Panc1 (cell line): ENCODE measurements at regions not wholly inside any gene's neighbourhood (a gene's known extent, or its start where the extent isn't known, plus 50 kb on each side); places are given as distances from the start of the nearest gene placed in this dataset.

Experiments used
- ATAC-seq: fragments of 200-7000 bp; cut with Tn5 transposase; 2 replicates; pipeline ENCODE4 v1.9.1; 2020; ENCODE audit warnings: mild to moderate bottlenecking, moderate library complexity
- BruUV-seq: library from RNA; stranded (reverse); fragments of 400-500 nt; replicated peaks from 2 replicates; lab custom pipeline; 2021; lab: Mats Ljungman, UMichigan
- CTCF ChIA-PET: fragments of 300-600 bp; sonication (Branson Sonifier 250); formaldehyde crosslinking; loops from one replicate; lab custom pipeline; 2022; ENCODE audit warnings: antibody characterized with exemption; lab: Charles Lee
- POLR2A ChIA-PET: fragments of 300-600 bp; sonication (Branson Sonifier 250); formaldehyde crosslinking; loops from one replicate; lab custom pipeline; 2022; ENCODE audit warnings: antibody characterized with exemption; lab: Charles Lee
- DNase-seq: peaks from one replicate; pipeline ENCODE4 v3.0.0-alpha.2; 2010; ENCODE audit warnings: low read depth, low spot score
- H3K27ac ChIP-seq: 2 replicates; pipeline ENCODE4 v1.5.1; 2011; ENCODE audit warnings: mild to moderate bottlenecking, low read length, inconsistent platforms
- H3K27me3 ChIP-seq: fragments of 200-500 bp; sonication (Bioruptor generic); 2 replicates; pipeline ENCODE4 v1.6.0; 2014; ENCODE audit warnings: low read length, inconsistent platforms; ENCODE audit not compliant: control insufficient read depth, insufficient read depth
- H3K36me3 ChIP-seq: fragments of 200-500 bp; sonication (Bioruptor generic); 2 replicates; pipeline ENCODE4 v1.5.1; 2014; ENCODE audit warnings: inconsistent platforms, mild to moderate bottlenecking, low read length, moderate library complexity; ENCODE audit not compliant: control insufficient read depth, insufficient read depth
- H3K4me1 ChIP-seq: 2 replicates; pipeline ENCODE4 v1.5.1; 2011; ENCODE audit warnings: inconsistent platforms, mild to moderate bottlenecking, low read length, moderate library complexity; ENCODE audit not compliant: control insufficient read depth, insufficient read depth
- H3K4me3 ChIP-seq, 2 experiments: 2 replicates each; pipeline ENCODE4 v1.5.1; 2011 to 2012; ENCODE audit warnings: low read depth in 2 of 2, low read length in 2 of 2, mild to moderate bottlenecking in 2 of 2, inconsistent platforms in 1 of 2, moderate library complexity in 1 of 2
- H3K9me3 ChIP-seq: fragments of 200-500 bp; sonication (Bioruptor generic); 2 replicates; pipeline ENCODE4 v1.5.1; 2014; ENCODE audit warnings: low read depth, mild to moderate bottlenecking, inconsistent platforms, low read length, moderate library complexity; ENCODE audit not compliant: control insufficient read depth, insufficient read depth
- POLR2AphosphoS5 ChIP-seq: IDR thresholded peaks from 2 replicates; pipeline ENCODE4 v1.6.1; 2012; ENCODE audit warnings: mild to moderate bottlenecking, low read depth, low read length, moderate library complexity
- SIN3A ChIP-seq: IDR thresholded peaks from 2 replicates; pipeline ENCODE4 v1.6.1; 2012; ENCODE audit warnings: low read depth, mild to moderate bottlenecking, low read length, moderate library complexity, borderline replicate concordance; ENCODE audit not compliant: insufficient read depth
- TCF7L2 ChIP-seq: IDR thresholded peaks from 2 replicates; pipeline ENCODE4 v1.6.1; 2011; ENCODE audit warnings: mild to moderate bottlenecking, low read depth, low read length, inconsistent platforms
- in situ Hi-C: cut with HindIII; loops from 2 replicates; pipeline ENCODE4 v1.10.0; 2016; ENCODE audit warnings: low sequenced_read_pairs, low pct_unique_long_range_greater_than_20kb
- intact Hi-C: fragments of 100-400 bp; cut with micrococcal nuclease; formaldehyde crosslinking; loops from one replicate; pipeline ENCODE4 v1.10.0; 2022; ENCODE audit not compliant: unreplicated experiment
- TF ChIP-seq, protein P1 (sequence below): fragments of 450-650 bp; IDR thresholded peaks from 2 replicates; pipeline ENCODE4 v1.5.1; 2017; ENCODE audit warnings: mild to moderate bottlenecking
- TF ChIP-seq, protein P2 (sequence below), 2 experiments: IDR thresholded peaks; 2 replicates each; pipeline ENCODE4 v1.6.1; 2011 to 2012; ENCODE audit warnings: low read depth in 2 of 2, control low read depth in 1 of 2, low read length in 1 of 2, mild to moderate bottlenecking in 1 of 2, moderate library complexity in 1 of 2; ENCODE audit not compliant: insufficient read depth in 1 of 2

DNA sequence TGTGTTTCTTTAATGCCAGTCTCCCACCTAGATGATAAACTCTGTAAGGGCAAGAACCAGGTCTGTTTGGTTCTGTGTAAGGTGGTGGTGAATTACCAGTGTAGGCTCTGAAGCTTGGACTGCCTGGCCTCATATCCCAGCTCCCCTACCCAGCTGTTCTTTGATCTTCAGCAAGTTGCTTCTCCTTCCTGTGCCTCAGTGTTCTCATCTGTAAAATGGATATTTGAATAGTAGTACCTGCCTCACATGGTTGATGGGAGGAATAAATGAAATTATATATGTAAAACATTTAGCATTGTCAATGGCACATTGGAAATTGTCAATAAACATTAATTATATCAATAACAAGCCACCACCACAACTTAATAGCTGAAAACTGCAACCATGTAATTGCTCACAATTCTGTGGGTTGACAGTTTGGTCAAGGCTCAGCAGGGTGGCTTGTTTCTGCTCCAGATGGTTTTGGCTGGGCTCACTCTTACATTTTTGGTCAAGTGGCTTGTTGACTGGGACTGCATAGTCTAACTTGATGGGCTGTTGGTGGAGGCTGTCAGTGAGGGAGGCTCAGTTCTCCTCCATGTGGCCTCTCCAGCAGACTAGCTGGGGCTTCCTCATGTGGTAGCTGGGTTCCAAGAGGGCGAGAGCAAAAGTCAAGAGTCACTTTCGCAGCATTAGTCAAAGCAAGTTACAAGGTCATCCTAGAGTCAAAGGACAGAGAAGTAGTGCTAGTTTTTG is 84.5 kb upstream of the DUSP5 start:
- intact Hi-C loops (no loop called here), in situ Hi-C loops (no loop called here)
- BruUV-seq: no TSS peak
- ChIA-PET CTCF (interaction anchor here (0.6 kb wide), 1 partner anchor 19 kb away, joined by 3 read pairs; no protein-coding TSS in a partner anchor), POLR2A (no interaction called here)
- no peaks in the 10 kb centered on the region for H3K9me3 ChIP-seq
- TF ChIP-seq, protein P1, sequence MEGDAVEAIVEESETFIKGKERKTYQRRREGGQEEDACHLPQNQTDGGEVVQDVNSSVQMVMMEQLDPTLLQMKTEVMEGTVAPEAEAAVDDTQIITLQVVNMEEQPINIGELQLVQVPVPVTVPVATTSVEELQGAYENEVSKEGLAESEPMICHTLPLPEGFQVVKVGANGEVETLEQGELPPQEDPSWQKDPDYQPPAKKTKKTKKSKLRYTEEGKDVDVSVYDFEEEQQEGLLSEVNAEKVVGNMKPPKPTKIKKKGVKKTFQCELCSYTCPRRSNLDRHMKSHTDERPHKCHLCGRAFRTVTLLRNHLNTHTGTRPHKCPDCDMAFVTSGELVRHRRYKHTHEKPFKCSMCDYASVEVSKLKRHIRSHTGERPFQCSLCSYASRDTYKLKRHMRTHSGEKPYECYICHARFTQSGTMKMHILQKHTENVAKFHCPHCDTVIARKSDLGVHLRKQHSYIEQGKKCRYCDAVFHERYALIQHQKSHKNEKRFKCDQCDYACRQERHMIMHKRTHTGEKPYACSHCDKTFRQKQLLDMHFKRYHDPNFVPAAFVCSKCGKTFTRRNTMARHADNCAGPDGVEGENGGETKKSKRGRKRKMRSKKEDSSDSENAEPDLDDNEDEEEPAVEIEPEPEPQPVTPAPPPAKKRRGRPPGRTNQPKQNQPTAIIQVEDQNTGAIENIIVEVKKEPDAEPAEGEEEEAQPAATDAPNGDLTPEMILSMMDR: no peak
- TF ChIP-seq POLR2AphosphoS5 (no peak), SIN3A (no peak), TCF7L2 (no peak)
- TF ChIP-seq, protein P2, sequence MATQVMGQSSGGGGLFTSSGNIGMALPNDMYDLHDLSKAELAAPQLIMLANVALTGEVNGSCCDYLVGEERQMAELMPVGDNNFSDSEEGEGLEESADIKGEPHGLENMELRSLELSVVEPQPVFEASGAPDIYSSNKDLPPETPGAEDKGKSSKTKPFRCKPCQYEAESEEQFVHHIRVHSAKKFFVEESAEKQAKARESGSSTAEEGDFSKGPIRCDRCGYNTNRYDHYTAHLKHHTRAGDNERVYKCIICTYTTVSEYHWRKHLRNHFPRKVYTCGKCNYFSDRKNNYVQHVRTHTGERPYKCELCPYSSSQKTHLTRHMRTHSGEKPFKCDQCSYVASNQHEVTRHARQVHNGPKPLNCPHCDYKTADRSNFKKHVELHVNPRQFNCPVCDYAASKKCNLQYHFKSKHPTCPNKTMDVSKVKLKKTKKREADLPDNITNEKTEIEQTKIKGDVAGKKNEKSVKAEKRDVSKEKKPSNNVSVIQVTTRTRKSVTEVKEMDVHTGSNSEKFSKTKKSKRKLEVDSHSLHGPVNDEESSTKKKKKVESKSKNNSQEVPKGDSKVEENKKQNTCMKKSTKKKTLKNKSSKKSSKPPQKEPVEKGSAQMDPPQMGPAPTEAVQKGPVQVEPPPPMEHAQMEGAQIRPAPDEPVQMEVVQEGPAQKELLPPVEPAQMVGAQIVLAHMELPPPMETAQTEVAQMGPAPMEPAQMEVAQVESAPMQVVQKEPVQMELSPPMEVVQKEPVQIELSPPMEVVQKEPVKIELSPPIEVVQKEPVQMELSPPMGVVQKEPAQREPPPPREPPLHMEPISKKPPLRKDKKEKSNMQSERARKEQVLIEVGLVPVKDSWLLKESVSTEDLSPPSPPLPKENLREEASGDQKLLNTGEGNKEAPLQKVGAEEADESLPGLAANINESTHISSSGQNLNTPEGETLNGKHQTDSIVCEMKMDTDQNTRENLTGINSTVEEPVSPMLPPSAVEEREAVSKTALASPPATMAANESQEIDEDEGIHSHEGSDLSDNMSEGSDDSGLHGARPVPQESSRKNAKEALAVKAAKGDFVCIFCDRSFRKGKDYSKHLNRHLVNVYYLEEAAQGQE (IDR thresholded peaks at IDR 0.05; ENCODE audit: insufficient read depth in 1 of 2, low read depth in 2 of 2, low read length in 1 of 2): no peak
- DNase-seq: no peak
- no peaks in the 10 kb centered on the region for H3K36me3 ChIP-seq
- H3K4me1 ChIP-seq: peaks cover 8% of the 10 kb centered on the region; the same call in 1 of the 2 replicates
- no peaks in the 10 kb centered on the region for H3K27me3 ChIP-seq
- ATAC-seq: no peak
- no peak overlapping the region for H3K27ac ChIP-seq
- H3K4me3 ChIP-seq: no peak overlapping the region

DNA sequence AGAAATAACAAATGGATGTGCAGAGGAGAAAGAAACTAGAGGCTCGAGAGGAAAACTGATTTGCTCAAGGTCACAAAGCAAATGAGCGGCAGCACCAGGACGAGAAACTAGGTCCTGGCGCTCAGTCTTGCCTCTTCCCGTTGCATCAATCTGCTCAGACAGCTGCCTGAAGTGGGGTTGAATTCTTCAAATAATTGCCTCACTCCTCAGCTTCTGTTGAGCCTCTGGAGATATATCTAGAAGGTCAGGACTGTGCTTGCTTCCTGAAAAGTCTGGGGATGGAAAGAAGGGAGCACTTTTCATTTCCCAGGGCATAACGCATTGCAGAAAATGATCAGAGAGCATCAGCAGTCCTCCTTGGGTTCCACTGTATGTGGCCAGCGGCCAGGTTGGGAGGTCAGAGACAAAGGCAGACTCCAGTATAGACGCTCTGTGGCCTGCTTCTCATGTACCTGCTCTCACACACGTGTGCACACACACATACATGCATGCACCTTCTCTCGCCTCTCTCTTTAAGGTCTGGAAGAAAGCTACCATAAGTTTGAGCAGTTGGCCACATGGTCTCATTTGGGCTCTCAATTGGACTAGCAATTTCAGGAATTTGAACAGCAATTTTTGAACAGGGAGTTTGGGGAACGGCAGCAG is 83.7 kb upstream of the DUSP5 start:
- Histone ChIP-seq H3K27me3 (no peaks in the 10 kb centered on the region), H3K27ac (no peak overlapping the region), H3K36me3 (no peaks in the 10 kb centered on the region), H3K4me1 (peaks cover 8% of the 10 kb centered on the region; the same call in 1 of the 2 replicates), H3K4me3 (no peak overlapping the region), H3K9me3 (no peaks in the 10 kb centered on the region)
- in situ Hi-C loops: no loop called here
- intact Hi-C loops: no loop called here
- DNase-seq (no peak), ATAC-seq (no peak)
- TF ChIP-seq, protein P1: no peak
- TF ChIP-seq TCF7L2 (no peak), POLR2AphosphoS5 (no peak), SIN3A (no peak)
- TF ChIP-seq, protein P2 (IDR thresholded peaks at IDR 0.05; ENCODE audit: insufficient read depth in 1 of 2, low read depth in 2 of 2, low read length in 1 of 2): no peak
- POLR2A ChIA-PET: no interaction called here
- BruUV-seq: no TSS peak
- CTCF ChIA-PET: no interaction called here
